Stimulated activated CD4-positive, alpha-beta T cell treated with anti-CD3 and anti-CD28 coated beads, Interleukin-15, amount 100 ng/mL, for 24 hours (primary cell): ENCODE measurements at regions not wholly inside any gene's neighbourhood (a gene's known extent, or its start where the extent isn't known, plus 50 kb on each side); places are given as distances from the start of the nearest gene placed in this dataset.

ENCODE experiments used
- DNase-seq: peaks from one replicate; pipeline ENCODE4 v3.0.0-alpha.2; 2020

DNA sequence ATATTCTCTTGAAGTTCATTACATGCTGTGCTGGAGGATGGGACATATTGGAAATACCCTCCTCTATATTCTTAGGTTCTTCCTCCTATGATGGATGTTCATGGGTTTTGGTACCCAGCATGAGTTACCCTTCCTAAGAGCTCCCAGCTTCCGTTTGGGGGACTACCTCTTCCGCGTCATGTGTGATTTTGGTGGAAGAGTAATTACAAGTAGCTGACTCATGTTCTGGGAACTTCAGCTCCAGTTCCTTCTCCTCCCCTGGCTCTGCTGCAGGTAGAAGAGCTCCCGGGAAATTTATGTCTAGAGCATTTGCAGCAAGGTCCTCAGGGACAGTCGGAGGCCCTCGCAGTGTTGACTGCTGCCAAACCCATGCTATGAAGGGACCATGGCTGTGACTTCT, 208.8 kb upstream of the IL12A start:
- DNase-seq, result no peak

DNA sequence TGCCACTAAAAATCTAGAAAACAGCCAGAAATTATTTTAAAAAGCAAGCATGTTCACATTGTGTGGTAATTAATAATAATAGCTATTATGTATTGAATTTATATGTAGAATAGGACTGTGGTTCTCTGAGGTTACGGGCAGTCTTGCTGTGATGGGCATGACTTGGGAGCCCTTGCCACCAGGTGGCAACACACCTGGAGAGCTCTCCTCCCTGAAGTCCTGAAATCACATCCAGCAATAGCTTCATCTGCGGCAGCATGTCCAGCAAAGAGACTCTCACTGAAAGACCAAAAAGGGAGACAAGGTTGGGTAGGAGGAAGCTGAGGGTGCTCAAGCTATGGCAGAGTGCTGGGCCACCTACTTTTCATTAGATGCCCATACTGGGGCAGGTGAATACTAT, 206.8 kb upstream of the IL12A start:
- DNase-seq, result no peak

GRCh38 chr3:159782724-159783421, 205.8 kb upstream of the IL12A start:
- no peak for DNase-seq

DNA sequence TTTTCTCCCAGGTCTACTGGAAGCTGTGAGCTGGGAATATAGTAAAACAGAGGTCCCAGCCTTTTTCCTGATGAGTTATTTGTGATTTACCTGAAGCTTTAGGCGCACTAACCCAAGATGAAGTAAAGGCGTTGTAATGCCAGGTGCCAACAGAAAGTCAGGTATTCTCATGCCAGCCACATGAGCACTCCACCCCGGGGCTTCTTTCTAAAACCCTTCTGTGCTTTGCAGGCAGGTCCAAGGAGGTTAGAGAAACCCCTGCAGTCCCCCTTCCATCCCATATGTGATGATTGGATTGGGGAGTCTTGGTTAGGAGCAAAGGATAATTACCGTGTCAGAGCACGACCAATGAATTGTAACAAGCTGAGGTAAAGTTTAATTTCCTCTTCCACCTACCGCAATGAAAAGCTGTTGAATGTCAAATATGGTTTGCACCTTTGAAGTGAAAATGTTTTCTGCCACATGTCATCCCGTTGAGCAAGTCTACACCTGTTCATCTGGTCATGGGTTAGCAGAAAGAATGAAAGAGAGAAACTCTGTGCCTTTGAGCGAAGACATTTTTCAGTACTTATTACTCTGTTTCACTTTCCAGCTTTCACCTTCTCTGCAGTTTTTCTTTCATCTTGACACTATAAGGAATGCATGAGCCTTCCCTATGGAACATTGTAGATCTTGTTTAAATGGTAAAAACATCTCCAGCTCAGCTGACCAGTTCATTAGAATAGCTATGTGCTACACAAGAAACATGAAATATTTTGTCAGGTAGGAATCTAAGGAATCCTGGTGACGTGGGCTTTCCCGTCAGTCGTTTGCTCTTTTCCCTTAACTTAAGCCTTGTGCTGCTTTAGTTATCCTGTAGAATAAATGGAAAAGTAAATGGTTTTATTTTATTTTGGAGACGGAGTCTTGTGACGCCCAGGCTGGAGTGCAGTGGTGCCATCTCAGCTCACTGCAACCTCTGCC, 204.6 kb upstream of the IL12A start:
- no peak for DNase-seq

- DNase-seq, result no peak
These were observed 203.3 kb upstream of the IL12A start for GRCh38 chr3:159785273-159785708.

DNA sequence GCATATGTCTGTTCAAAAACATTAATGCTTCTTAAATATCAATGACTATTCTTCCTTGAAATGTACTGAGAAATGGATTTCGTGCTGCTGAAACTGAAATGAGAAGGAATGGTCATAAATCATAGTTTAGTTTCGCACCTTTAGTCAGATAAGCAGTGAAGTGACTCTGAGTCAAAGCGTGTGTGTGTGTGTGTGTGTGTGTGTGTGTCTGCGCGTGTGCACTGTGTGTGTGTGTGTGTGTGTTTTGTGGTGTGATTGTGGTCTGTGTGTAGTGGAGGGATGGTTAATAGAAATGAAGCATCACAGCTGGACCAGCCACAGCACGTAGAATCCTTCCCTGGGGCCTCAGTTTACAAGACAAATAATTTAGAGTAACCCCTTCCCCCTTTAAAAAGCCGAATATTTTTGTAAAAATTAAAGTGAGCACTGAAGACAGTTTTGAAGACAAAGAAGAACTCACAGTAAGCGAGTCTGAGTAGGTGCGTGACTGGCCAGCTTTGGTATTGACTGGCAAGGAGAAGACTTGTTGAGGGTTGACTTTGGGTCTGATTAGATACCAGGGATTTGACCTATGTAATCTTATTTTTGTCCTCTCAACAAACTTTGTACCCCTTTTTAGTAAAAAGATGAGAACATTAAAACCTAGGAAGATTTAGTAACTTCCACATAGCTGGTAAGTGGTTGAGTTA, 202.0 kb upstream of the IL12A start:
- DNase-seq, result no peak

DNA sequence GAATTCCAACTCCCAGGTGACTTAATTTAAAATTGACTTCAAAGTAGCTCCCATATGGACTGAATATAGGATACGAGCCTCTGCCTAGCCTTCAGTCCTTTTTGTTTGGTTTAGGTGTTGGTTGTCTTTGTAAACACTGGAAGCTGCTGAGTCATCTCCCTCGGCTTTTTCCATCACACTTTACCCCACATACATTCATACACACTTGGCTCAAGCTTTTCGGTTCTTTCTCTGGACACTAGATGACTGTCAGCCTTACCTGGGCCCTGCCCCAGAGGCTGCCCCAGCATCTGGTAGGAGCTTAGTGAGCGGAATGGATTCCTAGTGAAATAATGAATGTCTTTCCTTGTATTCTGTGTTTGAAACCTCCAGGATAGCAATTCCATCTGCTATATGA, 201.5 kb upstream of the IL12A start:
- no peak for DNase-seq

GRCh38 chr3:159787794-159788205, 200.8 kb upstream of the IL12A start:
- DNase-seq, result no peak

- no peak for DNase-seq
These were observed 200.3 kb upstream of the IL12A start for GRCh38 chr3:159788291-159788690.

DNA sequence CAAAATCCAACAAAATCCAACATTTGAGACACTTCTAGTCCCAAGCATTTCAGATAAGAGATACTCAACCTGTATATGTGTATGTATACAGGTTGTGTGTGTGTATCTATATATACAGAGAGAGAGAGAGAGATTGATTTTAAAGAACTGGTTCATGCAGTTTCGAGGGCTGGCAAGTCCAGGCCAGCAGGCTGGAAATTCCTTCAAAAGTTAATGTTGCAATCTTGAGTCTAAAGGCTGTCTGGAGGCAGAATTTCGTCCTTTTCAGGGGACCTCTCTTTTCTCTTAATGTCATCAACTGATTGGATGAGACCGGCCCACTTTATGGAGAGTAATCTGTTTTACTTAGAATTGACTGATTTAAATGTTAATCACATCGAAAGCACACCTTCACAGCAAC, 199.6 kb upstream of the IL12A start:
- DNase-seq, result no peak

GRCh38 chr3:159789742-159790635, 198.6 kb upstream of the IL12A start:
- DNase-seq, result no peak

DNA sequence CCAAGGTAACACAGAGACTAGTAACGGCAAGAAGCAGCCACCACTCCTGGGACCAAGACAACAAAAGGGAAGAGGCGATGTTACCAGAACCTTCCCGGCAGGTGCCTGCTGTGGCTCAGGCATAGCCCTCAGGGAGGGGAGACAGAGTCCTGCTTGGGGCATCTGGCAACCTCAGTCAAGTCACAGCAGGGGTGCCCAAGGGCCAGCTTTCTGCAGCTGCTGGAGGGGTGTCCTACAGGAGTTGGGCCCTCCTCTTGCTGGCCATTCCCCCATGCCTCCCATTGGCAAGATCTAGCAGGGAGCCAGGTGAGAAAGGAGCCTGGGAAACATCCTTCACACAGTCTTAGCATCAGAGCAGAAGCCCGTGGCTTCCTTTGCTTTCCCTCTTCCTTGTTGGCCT, 197.3 kb upstream of the IL12A start:
- DNase-seq, result no peak

GRCh38 chr3:159792070-159792469, 196.6 kb upstream of the IL12A start:
- DNase-seq, result no peak

GRCh38 chr3:159795042-159795441, 193.6 kb upstream of the IL12A start:
- no peak for DNase-seq

GRCh38 chr3:159795681-159796175, 192.9 kb upstream of the IL12A start:
- DNase-seq, result no peak

- DNase-seq, result no peak
These were observed 192.4 kb upstream of the IL12A start for GRCh38 chr3:159796226-159796625.

GRCh38 chr3:159796744-159797143, 191.9 kb upstream of the IL12A start:
- no peak for DNase-seq

DNA sequence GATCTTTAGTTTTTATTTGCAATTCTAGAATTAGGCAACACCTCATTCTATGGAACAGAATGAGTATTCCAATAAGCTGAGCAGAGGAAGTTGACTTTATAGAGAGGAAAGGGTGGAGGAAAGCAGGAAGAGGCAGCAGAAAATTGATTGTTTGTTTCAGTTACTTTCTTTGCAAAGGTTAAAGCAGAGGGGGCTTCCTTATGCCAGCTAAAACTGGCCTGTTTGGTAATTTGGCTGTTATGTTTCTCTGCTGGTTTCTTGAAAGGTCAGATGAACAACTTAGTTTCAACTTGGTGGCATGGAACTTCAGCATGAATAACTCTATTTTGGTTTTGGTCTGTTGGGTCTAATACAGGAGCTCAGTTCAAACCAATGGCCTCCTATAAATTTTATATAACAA, 190.9 kb upstream of the IL12A start:
- no peak for DNase-seq

DNA sequence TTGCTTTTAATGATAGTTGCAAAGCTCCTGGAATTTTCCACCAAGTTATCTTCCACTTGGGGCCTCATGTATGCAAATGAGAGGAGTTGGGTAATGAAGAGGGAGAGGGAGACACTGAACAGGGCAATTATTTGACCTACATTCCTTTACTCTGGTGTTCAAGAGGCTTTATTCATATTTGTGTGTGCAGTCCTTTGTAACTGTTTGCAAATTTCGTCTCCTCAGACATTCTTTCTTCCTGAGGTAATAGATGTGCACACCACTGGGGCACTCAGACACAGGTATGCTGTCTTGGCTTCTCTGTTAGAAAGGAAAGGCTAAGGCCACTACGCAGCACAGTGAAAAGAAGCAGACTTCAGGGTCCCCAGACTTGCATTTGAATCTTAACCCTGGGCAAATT, 189.7 kb upstream of the IL12A start:
- no peak for DNase-seq

DNA sequence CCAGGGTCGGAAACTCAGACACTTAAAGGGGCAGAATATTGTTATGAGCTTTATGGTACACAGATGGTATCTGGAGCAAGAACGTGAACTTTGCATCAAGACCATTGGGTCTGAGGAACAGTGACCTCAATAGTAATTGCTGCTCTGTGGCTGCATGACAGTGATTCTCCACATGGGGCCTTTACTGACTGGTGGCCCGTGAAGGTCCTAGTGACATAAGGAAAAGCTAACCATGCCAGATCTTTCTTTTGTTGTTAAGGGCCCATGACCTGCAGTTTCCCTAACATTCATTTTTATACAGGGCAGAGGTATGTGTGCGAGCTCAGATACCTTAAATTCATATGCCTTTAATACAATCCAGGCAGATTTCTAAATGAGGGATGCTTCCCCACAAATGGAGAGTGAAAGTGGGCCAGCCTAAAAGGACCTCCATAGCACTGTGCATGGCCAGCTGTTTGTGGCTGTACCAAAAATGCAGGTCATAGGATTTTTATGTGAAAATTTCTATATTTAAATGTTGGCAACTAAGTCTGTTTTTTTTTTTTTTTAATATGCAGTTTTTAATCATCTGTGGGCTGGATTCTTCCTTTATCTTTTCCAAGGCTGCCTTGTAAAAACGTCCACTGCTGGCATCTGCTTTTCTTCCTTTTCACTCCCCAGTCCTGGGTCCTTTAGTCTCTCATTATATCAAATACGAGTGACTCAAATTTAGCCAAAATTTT, 188.0 kb upstream of the IL12A start:
- DNase-seq, result no peak

GRCh38 chr3:159802864-159803263, 185.8 kb upstream of the IL12A start:
- no peak for DNase-seq

- DNase-seq, result no peak
These were observed 185.2 kb upstream of the IL12A start for GRCh38 chr3:159803459-159803858.
